CD4-positive, alpha-beta T cell treated with Interleukin-15 for 4 hours (primary cell): ENCODE measurements at regions not wholly inside any gene's neighbourhood (a gene's known extent, or its start where the extent isn't known, plus 50 kb on each side); places are given as distances from the start of the nearest gene placed in this dataset.
A peak's percentile ranks its signal among the peaks of the same experiment; 100 is the strongest.

Experiments used
- DNase-seq: peaks from one replicate; pipeline ENCODE4 v3.0.0-alpha.2; 2020; ENCODE audit warnings: low spot score

DNA sequence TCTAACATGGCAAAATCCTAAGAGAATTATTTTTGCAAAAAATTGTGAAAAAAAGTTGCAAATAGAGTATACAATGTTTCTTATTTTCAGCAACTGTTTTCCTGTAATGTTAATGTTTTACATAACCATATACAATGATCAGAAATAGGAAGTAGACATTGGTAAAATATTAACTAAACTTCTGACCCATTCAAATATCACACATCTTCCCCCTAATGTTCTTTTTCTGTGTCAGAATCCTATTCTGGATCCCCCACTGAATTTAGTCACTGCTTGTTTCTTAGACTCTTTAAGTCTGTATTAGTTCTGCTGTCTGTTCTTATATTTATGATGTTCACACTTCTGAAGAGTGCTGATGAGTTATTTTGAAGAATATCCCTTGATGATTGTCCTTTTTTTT is 62.0 kb downstream of the HFE start:
- DNase-seq, result no peak

DNA sequence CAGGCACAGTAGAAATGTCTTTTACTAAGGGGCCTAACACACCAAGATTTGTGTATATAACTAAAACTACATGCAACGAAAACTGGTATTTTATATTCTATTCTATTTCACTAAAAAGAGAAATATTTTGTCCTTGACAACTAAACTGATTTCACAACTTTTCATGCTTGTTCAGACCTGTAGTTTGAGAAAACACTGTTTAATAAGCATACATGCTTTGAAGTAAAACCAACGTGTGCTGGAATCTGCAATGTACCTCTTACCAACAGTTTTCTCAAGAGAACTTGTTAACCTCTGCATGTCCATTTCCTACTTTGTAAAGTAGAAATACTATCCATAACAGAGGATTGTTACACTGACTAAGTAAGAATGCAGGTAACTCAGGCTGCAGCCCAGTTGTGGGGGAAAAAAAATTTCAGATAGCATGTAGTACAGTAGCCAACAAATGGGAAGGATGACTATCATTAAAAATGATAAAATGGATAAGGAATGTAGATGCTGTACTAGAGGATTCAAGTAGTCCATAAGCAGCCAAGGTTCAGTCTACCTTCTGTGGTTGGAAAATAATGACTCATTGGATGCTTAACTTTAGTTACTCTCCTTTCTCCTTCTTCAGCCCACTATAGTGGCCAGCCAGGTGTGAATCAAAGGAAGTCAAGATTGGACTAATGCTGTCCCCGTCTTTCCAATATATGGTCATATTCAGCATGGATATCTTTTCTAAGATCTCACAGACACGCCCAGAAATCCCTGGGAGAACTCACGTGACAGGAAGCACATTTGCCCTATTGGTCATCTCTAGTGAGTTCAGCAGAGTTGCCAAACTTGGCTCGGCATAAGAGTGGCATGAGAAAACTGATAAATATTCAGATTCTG is 65.2 kb downstream of the HFE start:
- no peak for DNase-seq

DNA sequence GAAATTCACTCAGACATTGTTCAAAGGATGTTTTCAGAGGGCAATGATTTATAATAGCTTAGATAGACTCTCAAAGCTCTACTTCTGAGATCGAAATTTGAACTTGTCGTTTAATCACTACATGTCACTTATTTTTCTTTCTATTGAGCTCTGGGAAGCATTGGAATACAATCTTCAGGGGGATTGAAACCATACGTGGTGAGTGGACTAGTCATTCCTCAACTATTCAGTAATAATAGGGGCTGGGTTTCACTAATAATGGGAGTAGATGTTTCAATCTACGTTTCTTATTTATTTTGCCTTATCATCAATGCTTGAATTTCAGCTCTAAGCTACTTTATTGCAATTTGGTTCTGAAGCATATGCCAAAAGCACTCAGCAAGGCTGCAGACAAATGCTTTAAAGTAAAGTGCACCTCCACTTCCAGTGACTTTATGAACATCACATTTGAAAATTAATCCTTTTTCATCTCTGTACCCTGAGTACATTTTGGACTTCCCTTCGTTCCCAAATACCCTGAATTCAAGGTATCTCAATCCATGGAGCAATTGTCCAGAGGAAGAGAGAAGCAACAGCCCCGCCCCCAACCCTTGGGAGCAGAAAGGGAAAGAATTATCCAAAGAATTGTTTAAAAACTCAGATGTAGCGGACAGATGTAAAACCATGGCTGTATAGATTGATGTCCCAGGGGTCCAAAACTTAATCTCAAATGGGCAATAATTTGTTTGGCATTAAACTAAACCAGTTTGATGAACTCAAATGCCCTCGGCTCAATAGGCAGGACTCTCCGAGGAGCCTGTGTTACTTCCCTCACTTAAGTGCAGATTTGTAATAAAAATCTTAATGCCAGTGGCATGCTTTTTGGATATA is 68.1 kb downstream of the HFE start:
- DNase-seq, result peak; percentile 6

- peak; percentile 88 for DNase-seq
Measured at GRCh38 chr6:26156105-26156849, 69.0 kb downstream of the HFE start.

DNA sequence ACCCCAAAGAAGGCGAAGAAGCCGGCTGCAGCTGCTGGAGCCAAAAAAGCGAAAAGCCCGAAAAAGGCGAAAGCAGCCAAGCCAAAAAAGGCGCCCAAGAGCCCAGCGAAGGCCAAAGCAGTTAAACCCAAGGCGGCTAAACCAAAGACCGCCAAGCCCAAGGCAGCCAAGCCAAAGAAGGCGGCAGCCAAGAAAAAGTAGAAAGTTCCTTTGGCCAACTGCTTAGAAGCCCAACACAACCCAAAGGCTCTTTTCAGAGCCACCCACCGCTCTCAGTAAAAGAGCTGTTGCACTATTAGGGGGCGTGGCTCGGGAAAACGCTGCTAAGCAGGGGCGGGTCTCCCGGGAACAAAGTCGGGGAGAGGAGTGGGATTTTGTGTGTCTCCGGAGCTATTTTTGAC is 69.6 kb downstream of the HFE start:
- DNase-seq, result no peak

DNA sequence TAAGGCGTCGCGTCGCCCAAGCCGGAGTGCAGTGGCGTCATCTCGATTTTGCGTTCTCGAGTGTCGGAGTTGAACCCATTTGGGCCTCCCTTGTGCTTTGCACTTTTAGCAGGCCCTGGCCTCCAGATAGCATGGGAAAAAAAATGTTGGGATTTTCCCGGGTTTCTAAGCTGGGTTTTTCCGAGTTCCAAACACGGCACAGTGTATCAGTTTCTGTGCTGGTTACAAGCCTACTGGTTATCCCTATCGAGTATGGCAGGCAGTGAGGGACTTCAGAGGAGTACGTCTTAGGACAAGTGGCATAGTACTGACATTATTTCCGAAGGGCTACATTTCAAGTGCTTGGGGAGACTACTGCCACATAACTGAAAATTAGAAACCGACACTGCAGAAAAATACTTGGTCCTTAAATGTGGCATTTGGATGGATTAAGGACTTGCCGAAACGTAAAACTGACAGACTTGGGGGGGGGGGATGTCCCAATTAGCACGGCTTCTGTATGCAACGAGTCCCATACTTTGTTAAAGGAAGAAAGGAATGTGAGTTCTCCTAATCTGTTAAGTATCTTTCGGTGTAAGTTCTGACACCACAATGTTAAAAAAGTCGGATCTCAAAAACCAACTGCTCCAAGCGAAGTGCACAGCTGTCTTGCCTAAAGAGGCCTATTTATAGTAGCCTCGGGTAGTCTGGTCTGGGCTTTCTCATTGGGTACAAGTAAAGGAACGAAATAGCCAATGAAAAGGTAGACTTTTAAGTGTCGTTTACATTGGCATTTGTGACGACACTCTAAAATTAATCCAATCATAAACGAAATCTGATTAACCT is 70.2 kb downstream of the HFE start:
- DNase-seq, result peak; percentile 94

DNA sequence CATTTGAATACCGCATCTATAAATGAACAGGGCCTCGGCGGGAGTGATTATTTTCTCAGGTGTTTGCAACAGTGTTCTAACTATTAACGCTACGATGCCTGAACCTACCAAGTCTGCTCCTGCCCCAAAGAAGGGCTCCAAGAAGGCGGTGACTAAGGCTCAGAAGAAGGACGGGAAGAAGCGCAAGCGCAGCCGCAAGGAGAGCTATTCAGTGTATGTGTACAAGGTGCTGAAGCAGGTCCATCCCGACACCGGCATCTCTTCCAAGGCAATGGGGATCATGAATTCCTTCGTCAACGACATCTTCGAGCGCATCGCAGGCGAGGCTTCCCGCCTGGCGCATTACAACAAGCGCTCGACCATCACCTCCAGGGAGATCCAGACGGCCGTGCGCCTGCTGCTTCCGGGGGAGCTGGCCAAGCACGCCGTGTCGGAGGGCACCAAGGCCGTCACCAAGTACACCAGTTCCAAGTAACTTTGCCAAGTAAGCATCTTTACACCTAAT is 70.9 kb downstream of the HFE start:
- no peak for DNase-seq

GRCh38 chr6:26158581-26159356 is 71.5 kb downstream of the HFE start:
- DNase-seq, result peak; percentile 61

GRCh38 chr6:26159357-26160273 is 72.4 kb downstream of the HFE start:
- DNase-seq, result no peak

GRCh38 chr6:26161322-26161721 is 74.1 kb downstream of the HFE start:
- no peak for DNase-seq

DNA sequence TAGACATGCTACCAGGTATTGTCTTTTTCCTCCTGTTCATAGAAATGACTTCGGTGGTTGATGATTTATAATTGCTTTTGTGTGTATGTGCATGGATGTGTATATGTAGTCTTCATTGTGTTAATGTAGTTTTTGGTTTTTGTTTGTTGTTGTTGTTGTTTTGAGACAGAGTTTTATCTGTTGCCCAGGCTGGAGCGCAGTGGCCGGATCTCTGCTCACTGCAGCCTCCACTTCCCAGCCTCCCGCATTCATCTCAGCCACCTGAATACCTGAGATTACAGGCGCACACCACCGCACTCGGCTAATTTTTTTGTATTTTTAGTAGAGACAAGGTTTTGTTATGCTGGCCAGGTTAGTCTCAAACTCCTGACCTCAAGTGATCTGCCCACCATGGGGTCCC is 75.2 kb downstream of the HFE start:
- DNase-seq, result no peak

DNA sequence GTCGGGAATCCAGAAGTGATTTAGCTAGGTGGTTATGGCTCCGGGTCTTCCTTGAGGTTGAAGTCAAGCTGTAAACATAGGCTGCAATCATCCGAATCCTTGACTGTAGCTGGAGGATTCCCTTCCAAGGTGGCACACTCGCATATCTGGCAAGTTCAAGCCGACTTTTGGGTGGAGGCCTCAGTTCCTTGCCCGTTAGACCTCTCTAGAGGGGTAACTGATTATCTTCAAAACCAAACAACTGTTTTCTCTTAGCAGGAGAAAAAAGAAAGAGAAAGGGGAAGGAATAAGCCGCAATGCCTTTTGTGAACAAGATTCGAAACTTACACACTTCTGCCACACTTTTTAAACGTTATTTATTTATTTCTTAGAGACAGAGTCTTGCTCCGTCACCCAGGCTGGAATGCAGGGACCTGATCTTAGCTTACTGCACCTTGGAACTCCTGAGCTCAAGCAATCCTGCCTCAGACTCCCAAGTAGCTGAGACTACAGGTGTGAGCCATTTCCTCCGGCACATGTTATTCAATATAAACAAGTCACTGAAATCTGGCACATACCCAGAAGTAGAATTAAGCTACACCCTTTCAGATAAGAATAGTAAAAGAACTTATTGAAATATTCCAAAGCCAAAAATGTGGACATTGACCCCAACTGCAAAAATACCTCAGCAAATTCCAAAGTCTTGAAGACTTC is 76.3 kb downstream of the HFE start:
- DNase-seq, result no peak

GRCh38 chr6:26164120-26164505 is 76.9 kb downstream of the HFE start:
- DNase-seq, result no peak

DNA sequence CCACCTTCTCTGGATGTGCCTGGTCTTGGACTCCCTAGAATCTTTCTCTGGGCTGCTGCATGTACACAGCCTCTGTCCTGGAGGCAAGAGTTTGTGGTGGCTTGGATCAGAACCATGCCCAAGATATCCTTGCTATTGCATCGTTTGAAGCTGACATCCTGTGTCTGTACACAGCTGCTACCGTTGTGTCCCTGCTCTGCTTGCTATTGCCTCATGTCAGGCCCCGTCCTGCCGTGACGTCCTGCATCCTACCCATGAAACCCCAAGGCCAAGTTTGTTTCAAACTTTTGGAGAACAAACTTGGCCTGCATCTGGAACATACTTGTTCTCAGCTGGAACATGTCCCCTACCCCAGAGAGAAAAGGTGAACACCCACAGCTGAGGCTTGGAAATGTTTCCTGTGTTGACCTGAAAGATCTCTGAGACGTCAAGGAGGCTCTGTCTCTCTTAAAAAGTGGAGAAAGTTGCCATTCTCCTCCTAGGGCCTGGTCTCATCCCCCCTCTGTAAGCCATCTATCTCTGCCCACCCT is 78.1 kb downstream of the HFE start:
- no peak for DNase-seq

DNA sequence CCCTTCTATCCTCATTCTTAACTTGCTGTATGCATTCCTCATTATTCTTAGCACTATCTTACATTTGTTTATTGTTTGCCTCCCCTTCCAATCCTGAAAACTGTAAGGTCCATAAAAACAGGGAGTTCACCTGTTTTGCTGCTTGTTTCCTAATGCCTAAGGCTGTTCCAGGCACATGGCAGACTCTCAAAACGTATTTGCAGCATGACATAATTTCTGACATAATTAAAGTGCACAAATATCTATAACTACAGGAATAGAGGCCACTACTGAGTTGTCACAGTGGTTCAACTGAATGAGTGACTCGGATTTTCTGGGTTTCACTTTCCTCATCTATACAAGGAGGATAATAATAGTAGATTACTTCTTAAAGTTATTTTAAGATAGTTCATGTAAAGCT is 83.0 kb downstream of the HFE start:
- peak; percentile 13 for DNase-seq

DNA sequence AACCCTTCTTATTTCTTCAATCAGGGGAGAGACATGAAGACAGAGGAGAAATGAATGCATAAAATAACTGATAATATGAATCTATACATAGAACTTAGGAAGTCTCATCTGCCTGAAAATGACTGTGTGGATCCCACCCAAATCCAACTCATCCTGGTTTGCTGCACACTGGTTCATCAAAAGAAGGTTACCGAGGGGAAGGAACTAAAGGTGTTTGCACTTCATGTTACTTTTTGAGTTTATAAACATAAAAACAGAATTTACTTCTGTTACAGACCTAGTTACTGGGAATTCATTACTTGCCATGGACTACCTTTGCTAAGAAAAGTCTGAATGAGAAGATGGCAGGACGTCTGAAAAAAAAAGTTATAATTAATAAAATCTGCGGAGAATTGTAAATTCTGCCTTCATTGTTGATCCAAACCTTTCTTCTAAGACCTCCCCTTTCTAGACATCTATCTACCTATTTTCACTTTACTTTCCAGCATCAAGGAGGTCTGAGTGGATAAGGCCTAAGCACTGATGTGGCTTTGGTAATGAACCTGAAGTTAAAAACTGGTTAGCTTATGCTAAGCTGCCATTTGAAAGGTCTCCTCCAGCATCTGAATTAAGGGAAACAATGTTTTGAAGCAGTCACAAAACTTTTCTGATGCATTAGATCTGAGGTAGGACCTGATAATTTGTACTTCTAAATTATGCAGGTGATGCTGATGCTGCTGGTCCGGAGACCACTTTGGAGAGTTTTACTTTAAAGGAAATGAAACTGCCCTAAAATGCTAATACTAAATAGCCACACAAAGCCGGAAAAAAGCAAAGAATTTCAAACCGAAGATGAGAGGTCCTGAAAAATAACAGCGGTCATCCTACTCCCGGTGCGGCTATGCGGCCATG is 84.0 kb downstream of the HFE start:
- DNase-seq, result no peak

DNA sequence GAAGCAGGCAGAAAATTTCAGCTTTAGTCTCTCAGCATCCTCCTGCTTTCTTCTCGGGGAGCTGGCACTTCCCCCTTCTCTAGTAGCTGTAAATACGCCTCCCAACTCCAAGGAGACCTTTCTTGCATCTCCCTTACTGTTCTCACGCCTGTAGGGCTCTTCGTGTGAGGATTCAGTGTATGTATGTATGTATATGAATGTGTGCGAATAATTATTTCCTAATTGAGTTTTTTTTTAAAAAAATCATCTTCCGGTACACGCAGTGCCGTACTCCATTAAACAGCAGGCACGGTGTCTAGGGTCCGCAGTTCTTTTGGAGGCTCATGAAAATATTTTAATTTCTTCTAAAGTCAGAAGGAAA is 85.4 kb downstream of the HFE start:
- DNase-seq, result no peak

DNA sequence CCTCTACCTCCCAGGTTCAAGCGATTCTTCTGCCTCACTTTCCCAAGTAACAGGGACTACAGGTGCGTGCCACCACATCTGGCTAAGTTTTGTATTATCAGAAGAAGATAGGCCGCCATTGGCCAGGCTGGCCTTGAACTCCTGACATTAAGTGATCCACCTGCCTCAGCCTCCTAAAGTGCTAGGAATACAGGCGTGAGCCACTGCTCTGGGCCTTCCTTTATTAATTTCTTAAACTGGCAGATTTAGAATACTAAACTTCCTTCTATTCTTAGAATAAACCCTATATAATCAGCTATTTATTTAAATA is 86.6 kb downstream of the HFE start:
- DNase-seq, result no peak
